HG02870 (cell line): ENCODE measurements at regions not wholly inside any gene's neighbourhood (a gene's known extent, or its start where the extent isn't known, plus 50 kb on each side); places are given as distances from the start of the nearest gene placed in this dataset.

Source experiments
- ATAC-seq: cut with Tn5 transposase; IDR thresholded peaks from one replicate; pipeline ENCODE4 v1.9.1; 2021; ENCODE audit warnings: mild to moderate bottlenecking, moderate library complexity; ENCODE audit not compliant: unreplicated experiment

DNA sequence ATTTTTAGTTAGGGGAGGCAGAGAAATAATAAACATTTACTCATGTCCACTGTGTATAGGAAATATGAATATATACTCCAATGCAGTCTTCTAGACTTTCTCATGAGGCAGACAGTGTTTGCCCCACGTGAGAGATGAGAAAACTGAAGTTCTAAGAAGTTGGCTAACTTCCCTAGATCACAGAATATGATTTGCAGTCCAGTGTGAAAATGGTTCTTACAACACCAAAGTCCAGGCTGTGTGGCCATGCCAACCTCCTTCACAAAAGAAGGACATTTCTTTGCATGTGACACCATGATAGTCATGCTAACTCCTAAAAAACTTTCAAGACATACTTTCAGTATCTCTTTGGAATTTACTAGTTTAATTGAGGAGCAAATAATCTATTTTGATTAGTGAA is 143.7 kb downstream of the IRS1 start:
- no peak for ATAC-seq

DNA sequence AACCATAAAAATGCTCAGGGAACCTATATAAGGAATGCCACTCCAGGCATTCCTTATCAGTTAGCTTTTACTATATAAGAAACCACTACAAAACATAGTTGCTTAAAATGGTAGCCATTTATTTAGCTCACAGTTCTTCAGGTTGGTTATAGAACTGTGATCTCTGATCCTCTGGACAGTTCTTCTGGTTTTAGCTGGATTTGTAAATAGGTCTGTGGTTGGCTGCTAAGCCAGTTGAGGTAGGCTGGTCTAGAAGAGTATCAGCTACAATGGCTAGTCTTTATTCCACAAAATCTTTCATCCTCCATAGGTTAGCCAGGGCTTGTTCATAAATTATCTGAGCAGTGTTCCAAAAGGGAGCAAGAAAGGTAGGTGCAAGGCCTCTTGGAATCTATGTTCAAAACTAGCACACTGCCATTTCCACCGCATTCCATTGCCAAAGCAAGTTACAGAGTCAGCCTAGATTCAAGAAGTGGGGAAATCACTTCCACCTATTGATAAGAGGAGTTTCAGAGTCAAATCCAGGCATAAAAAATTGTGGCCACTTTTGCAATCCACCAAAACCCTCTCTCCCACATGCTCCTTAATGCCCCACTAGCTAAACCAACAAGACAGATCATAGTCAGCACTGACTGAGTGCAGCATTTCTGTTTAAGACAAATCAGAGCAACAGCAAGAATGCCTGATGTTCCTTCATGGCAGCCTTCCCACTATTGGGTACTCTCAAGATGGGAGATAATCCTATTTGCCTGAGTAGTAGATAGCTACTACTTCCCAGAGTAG is 146.4 kb downstream of the IRS1 start:
- no peak for ATAC-seq

DNA sequence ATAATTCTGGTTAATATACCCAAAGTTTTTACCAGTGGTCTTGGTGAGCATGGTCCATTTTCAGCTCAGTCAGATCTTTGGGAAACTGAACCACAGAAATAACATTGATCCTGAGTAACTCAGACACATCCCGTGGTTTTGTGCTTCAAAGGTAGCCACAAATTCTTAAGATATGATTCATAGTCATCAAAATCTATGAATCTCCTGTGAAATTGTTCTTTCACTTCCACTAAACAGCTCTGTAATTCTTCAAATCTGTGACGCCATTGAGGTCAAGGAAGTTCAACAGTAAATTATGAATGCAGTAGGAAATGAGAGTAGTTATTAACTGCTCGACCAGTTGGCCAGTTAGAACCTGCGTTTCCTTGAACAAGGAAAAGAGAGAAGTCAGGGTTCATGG is 147.3 kb downstream of the IRS1 start:
- peak; percentile 41 for ATAC-seq

DNA sequence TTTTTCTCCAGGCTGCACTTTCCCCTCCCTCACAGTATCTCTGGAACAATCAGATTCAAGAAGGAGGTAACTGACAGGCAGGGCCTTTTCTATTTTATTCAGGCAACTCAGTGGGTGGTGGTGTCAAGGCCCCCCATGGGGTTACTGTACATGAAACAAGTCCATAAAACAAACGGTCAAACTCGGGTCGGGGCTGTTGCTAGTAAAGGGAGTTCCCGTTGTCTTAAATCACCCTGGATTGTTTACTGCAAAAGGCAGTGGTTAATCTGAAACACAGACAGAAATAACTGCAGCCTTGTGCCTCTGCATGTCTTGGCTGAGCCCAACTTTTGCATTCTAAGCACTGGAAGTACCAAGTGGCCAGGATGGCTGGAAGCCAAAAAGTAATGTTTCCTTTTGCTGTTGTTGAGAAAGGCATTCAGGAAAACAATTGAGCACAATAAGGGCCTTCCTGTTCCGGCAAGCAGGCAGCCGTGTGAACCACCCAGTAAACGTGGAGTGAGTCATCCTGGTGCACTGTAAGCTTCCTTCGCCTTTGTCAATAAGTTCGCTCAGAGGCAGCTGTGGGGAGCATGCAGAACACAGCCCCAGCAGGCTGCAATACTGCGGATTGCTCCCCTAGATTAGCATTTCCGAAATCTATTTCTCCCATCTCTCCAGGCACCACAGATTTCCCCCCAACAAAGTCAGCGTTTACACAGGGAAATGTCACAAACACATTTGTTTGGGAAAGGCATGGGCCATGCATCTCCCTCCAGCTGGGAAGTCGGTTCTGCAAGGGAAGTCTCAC is 149.6 kb downstream of the IRS1 start:
- peak; percentile 71 for ATAC-seq

DNA sequence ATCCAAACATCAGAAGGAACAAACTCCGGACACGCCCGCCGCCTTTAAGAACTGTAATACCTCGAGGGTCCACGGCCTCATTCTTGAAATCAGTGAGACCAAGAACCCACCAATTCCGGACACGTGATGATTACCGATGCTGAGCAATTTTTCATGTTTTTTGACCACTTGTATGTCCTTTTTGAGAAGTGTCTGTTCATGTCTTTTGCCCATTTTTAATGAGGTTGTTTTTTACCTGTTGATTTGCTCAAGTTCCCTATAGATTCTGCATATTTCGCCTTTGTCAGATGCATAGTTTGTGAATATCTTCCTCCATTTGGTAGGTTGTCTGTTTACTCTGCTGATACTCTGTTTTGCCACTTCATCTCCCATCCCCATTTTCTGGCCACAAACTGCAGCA is 150.4 kb downstream of the IRS1 start:
- ATAC-seq, result no peak

DNA sequence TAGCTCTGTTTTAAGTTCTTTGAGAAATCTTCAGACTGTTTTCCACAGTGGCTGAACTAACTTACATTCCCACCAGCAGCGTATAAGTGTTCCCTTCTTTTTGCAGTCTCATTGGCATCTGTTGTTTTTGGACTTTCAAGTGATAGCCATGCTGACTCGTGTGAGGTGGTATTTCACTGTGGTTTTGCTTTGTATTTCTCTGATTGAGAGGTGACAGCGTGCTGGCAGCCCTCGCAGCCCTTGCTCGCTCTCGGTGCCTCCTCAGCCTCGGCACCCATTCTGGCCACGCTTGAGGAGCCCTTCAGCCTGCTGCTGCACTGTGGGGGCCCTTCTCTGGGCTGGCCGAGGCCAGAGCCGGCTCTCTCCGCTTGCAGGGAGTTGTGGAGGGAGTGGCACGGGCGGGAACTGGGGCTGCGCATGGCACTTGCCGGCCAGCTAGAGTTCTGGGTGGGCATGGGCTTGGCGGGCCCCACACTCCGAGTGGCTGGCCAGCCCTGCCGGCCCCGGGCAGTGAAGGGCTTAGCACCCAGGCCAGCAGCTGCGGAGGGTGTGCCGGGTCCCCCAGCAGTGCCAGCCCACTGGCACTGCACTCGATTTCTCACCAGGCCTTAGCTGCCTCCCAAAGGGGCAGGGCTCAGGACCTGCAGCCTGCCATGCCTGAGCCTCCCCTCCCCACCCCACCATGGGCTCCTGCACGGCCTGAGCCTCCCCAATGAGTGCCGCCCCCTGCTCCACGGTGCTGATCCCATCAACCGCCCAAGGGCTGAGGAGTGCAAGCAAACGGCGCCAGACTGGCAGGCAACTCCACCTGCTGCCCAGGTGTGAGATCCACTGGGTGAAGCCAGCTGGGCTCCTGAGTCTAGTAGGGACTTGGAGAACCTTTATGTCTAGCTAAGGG is 151.8 kb downstream of the IRS1 start:
- ATAC-seq, result no peak

DNA sequence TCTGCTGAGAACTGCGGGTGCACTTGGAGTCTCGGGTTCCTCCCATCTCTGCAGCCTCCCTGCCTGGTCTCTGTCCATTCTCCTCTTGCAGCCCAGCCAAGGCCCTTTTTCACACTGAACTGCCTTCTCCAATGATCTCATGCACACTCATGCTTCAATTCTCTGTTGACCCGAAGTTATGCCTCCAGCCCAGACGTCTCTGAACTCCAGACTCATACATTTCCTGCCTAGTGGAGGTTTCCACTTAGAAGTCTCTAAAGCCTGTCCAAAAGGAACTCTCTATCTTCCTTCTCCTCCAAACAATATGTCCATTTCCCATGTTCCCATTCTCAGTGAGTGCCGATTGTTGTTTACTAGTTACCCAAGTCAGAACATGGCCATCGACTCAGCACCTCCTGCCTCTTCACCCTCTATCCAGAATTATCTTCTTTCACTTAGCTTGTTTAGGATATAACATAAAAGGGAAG is 155.2 kb downstream of the IRS1 start:
- ATAC-seq, result no peak

DNA sequence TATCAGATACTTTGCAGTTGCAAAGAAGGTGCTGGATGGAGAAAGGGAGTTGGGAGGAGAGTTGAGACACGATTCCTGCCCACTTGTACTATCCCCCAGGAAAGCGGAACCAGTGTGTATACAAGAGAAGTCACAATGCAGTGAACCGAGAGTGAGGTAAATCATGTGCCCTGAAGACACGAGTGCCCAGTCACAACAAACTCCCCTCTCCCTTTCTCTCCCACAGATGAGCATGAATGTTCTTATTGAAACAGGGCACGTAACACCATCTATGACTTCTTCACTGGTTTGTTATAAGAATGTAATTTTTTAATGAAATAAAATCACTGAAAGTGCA is 155.7 kb downstream of the IRS1 start:
- ATAC-seq, result no peak

DNA sequence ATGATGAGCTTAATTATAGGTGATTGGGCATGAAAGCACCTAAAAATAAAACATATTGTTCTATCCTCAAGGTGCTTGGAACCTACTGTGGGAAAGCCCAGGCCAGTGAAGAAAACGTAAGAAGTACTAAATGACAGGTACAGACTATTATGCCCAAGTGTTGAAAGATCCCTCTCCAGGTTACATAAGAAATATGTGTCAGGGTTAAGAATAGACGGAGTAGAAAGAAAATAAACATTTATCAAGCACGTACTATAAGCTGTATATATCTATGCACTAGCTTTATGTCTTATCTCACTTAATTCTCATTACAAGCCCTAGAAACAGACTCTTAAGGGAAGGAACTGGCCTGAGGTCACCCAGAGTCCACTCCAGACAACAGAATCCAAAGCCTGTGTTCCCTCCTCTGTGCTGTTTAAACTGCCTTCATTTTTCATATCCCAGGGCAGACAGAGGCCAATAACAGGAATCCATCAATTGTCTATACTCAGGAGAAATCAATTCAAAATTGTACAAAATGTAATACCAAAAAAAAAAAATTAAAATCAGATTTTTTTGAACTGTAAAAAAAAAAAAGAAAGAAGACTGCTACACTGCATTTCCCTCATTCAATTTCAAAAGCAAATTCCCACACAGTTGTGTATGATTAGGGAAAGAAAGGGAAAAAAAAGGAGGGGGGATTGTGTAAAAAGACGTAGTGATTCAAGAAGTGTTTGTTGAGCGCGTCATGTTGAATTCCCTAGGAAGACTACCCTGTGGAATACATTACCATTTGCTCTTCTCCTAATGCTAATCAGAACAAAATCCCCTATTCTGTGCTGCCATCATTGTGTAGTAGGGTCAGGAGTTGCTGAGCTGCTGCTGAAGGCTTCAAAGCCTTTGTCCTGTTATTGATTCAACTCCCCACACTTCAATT is 156.3 kb downstream of the IRS1 start:
- ATAC-seq, result no peak

DNA sequence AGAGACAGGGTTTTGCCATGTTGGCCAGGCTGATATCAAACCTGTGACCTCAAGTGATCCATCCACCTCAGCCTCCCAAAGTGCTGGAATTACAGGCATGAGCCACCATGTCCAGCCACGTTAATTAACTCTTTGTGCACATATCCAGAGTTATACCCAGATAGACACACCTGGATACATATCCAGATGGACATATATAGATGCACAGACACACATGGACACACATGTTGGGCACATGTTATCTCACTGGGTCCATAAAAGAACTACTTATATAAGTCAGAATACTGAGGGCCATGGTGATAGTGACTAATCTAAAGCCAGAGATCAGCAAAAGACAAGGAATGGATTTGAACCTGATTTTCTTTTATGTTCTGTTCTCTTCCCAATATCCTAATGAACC is 158.6 kb downstream of the IRS1 start:
- no peak for ATAC-seq

DNA sequence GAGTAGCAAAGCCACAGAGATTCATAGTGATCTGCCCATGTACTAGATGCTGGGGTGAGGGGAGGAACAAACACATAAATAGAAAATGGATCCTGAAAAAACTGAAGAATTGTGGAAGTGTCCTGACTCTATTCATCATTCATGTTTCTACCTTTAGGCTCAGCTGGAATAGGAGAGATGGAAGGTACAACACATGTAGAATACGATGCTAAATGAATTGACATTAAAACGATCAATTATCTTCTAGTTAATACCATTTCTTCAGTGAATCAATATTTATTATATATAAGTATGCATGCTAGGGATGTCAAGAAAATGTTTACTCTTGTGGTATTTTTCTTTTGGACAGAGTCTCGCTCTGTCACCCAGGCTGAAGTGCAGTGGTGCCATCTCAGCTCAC is 159.1 kb downstream of the IRS1 start:
- no peak for ATAC-seq

DNA sequence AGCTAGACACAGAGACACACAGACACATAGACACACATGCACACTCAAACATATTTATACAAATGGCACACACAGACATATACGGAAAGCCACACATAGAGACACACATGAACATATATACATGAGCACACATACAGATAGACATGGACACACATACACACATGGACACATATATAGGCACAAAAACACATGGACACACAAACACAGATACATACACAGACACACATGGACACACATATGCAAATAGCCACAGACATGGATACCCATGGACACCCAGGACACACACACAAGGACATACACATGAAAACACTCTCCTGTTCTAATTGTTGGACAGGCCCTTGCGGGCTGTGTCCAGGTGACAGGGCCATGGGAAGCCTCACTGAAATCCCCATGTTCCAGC is 160.1 kb downstream of the IRS1 start:
- ATAC-seq, result no peak

DNA sequence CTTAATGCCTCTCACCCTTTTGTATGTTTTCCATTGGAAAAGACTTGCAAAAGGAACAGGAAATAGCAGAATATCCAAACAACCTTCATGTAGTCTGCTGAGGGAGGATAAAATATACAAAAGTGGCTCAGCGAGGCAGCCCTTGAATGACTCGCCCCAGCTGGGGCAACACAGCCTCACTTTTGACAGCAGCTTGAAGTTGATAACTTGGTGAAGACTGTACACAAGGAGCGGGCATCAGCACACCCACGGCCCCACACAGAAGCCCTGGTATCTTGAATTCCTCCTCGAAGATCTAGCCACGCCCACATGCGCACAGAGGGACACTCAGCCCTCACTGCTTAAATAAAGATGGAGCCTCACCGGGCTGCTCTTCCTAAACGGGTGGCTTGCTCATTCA is 161.0 kb downstream of the IRS1 start:
- no peak for ATAC-seq

DNA sequence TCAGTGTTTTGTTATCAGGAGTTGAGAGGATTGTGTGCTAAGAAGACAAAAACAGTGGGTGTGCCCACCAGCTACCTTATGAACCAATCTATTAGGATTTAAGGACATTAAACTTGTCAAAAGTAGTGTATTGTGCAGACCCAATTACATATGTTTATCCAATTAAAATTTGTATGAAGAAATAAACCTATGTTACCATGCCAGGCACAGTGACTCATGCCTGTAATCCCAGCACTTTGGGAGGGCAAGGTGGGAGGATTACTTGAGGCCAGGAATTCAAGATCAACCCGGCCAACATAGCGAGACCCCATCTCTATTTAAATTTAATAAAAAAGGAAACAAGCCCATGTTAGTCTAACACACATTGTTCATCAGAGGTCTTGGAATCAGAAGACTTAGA is 162.2 kb downstream of the IRS1 start:
- no peak for ATAC-seq

DNA sequence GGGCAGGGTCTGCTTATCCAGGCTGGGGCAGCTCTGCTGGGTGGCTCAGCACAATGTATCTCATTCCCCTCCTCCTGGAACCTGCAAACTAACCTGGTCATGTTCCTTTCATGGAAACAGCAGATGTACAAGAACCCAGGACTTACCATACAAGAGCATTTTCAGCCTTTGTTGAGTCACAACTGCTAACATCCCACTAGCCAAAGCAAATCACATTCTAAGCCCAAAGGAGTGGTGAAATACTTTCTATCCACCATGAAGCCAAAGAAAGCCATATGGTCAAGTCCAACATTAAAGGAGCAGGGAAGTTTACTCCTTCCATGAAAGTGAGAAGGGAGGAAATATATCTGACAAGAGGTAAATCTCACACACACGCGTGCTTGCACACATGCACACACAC is 163.0 kb downstream of the IRS1 start:
- no peak for ATAC-seq

DNA sequence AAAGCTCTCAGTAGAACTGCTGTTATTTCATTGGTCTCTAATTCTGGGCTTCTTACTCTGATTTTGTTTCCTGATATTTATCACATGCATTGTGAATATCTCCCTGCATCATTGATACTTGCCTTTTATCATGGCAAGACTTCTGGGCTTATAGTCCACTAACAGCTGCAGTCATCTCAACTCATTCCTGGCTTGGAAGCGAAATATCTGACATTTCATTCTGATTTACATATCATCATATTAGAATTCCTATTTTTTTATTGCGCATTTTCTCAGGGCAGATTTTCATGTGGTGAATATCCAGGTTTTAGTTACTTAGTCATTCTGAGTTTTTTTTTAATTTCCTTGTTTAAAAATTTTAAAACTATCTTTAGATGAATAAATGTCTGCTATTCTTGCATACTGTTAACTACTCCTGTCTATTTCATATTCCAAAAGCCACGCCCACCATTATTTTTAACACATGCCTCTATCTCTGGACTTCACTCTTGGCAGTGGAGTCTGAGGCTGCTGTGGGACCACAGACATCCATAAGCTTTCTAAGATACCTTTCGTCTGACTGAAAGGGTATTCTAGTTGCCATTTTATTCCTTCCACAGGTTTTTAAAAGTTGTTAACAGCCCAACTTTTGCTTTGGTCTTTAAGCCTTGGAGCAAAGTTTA is 164.5 kb downstream of the IRS1 start:
- ATAC-seq, result no peak

DNA sequence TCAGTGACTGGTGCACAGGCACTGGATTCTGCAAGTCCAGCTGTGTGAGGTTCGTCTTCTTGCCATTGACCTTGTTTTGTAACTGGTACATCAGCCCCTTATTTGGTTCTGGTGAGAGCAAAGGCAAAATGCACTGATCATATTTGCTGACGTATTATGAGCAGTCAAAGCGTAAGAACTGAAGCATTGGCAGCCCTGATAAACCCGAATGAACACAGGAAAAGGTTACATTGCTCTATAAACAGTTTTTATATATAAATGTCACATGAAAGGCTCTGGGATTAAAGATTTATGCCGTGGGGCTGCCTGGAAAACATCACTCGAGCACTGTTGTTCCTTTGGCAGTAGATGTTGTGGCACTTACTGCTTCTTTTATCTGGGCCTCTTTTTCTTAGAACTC is 167.9 kb downstream of the IRS1 start:
- no peak for ATAC-seq

DNA sequence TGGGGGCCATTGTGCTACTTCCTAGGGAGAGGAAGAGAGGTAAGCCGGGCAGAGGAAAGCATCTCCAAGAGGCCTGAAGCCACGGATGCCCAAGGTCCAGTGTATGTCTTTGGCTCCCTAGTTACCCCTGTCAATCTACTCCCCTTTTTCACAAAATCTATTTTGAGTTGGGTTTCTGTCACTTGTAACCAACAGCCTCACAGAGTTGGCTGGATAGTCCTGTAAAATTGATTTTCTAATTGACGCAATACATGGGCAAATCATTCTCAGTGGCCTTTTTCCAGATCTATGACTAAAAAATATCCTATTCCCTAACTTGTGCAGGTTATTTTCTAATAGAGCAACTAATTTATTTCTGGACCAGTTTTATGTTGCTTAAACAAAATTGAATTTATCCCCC is 168.4 kb downstream of the IRS1 start:
- no peak for ATAC-seq

DNA sequence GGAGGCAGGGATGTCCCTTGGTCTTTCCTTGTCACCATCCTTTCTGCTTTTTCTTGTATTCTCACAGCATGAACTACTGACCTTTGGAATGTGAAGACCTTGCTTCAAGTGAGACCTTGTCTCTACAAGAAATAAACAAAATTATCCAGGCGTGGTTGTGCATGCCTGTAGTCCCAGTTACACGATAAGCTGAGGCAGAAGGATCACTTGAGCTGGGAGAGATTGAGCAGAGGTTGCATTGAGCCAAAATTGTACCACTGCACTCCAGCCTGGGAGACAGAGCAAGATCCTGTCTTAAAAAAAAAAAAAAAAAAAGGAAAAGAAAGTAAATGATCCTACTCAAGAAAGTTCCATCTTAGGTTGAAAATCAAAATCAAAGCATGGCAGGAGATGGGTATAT is 173.7 kb downstream of the IRS1 start:
- ATAC-seq, result no peak
